22Rv1 (cell line): ENCODE measurements at regions not wholly inside any gene's neighbourhood (a gene's known extent, or its start where the extent isn't known, plus 50 kb on each side); places are given as distances from the start of the nearest gene placed in this dataset.

Experiments used
- H3K27ac ChIP-seq: fragments of 450-650 bp; 2 replicates; pipeline ENCODE4 v1.5.1; 2017
- ZFX ChIP-seq: fragments of 450-650 bp; IDR thresholded peaks from 2 replicates; pipeline ENCODE4 v1.6.1; 2017; ENCODE audit warnings: antibody characterized with exemption, borderline replicate concordance
- TF ChIP-seq, protein P1 (sequence below): fragments of 450-650 bp; IDR thresholded peaks from 2 replicates; pipeline ENCODE4 v1.5.1; 2017; ENCODE audit warnings: mild to moderate bottlenecking

DNA sequence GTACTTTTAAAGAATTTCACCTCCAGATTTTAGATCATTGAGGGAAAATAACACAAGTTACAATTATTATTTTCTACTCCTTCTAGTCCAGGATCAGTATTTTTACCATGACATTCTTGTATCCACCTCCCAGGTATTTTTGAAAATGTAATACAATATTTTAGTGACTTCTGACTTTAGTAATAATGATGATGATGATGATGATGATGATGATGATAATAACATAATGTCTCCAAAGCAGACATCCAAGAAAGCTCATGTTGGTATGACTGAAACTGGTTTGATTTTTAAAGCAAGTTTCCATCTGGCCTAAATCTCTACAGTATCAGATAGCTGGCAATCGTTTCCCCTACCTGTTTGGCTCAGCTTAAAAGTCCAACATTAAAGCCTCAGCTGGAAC is 140.0 kb upstream of the GULP1 start:
- H3K27ac ChIP-seq = no peak overlapping the region
- TF ChIP-seq, protein P1, sequence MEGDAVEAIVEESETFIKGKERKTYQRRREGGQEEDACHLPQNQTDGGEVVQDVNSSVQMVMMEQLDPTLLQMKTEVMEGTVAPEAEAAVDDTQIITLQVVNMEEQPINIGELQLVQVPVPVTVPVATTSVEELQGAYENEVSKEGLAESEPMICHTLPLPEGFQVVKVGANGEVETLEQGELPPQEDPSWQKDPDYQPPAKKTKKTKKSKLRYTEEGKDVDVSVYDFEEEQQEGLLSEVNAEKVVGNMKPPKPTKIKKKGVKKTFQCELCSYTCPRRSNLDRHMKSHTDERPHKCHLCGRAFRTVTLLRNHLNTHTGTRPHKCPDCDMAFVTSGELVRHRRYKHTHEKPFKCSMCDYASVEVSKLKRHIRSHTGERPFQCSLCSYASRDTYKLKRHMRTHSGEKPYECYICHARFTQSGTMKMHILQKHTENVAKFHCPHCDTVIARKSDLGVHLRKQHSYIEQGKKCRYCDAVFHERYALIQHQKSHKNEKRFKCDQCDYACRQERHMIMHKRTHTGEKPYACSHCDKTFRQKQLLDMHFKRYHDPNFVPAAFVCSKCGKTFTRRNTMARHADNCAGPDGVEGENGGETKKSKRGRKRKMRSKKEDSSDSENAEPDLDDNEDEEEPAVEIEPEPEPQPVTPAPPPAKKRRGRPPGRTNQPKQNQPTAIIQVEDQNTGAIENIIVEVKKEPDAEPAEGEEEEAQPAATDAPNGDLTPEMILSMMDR = no peak
- TF ChIP-seq ZFX = no peak

DNA sequence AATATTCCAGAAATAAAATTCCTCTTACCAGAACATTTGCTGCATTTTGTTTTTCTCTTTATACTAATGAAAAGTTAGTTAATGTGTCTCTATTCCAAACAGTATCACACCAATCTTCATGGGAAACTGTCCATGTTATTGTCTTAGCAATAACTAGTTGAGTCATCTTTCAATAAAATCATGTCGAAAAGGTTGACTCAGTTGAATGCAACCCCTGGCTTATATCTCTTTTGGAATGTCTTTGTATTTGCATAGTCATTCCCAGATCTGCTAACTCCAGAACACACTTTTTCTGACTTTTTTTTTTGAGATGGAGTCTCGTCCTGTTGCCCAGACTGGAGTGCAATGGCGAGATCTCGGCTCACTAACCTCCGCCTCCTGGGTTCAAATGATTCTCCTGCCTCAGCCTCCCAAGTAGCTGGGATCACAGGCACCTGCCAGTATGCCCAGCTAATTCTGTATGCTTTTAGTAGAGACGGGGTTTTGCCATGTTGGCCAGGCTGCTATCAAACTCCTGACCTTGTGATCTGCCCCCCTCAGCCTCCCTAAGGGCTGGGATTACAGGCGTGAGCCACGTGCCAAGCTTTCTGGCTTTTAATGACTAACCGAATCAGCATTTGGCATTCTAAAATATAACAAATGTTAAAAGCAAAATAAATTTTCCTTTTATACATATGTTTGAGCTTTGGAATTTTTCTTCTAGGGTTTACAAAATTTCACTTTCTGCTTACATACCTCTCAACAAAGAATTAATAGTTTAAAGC is 133.2 kb upstream of the GULP1 start:
- TF ChIP-seq, protein P1 = no peak
- no peak for TF ChIP-seq ZFX
- no peak overlapping the region for H3K27ac ChIP-seq

DNA sequence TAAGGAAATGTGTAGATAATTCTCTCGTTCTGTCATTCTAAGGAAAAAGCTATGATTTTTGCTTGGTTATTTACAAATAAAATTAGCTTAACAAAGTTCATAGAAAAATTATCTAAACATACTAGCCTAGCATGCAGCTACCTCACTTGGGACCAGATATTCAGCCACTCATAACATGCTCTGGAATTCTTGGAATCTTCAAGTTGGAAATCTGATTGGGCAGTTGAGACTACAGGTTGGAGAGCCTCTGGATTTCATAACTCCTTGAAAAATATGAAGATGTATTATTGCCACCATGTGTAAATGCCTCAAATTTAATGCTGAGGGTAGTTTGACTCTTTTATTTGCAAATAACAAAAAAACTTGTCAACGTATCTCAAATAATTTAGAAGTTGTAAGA is 132.2 kb upstream of the GULP1 start:
- no peak for TF ChIP-seq ZFX
- TF ChIP-seq, protein P1 = no peak

DNA sequence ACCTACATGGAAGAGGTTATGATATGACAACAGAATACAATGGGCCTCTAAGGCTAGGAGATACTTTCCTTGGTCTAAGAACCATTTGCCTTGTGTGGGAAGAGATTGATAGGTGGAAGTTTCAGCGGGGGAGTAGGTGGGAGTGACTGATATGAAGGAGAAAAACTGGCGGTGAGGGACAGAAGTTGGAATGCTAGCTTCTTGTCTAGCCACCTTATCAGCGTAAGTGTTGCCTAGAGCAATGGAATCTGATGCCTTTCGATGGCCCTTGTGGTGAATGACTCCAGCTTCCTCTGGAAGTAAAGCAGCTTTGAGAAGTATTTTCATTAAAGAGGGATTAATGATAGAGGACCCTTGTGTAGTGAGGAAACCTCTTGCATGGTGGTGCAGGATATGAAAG is 121.3 kb upstream of the GULP1 start:
- no peak overlapping the region for H3K27ac ChIP-seq
- TF ChIP-seq, protein P1 = no peak
- no peak for TF ChIP-seq ZFX

More for the DNA sequence above, 132.2 kb upstream of the GULP1 start:
- no peak overlapping the region for H3K27ac ChIP-seq

DNA sequence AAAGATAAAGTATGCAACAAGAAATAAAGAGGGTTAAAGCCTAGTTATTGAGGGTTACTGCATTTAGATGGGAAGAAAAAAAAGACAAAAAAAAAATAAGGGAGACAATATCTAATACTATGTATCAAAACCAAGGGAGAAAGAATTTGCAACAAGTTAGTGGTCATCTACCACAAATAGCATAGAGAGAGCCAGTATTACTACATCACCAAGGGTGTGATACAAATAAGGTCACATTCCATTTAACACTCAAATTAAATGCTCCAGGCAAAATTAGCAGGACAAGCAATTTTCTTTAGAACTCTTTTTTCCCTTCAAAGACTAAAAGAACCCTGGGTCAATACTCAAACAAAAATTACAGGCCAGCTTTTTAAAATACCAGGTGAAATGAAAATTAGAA is 115.1 kb upstream of the GULP1 start:
- TF ChIP-seq, protein P1 = no peak
- no peak for TF ChIP-seq ZFX
- H3K27ac ChIP-seq = no peak overlapping the region

DNA sequence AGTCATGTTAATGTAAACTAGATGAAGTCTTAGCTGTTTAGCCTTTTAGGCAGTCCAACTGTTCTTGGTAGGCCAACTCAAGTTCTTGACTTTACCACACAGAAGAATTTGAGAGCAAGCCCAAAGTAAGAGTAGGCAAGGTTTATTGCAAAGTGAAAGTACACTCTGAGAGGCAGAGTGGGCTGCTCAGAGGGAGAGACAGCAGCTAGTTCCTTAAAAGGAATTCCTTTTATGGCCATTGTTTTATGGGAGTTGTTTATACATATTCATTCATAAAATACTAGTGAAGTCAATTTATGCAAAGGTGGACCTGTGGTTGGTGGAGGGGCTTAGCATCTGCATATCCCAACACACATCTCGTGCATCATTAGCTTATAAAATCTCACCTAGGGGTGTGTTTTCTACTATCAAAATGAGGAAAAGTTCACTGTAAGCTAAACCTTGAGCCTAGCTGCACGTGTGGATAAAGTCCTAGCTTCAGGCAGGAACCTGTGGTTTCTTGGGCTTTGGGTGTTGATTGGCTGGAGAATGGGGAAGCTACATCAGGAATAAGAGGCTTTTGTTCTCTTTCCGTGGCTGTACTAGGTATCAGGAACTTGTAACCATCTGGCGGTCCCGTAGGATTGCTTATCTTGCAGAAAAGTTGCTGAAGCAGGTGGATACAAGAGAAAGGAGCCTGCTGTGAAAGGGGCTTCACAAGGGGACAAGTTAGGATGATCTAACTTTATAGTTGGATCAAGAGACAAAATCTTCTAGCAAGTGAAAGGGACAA is 110.4 kb upstream of the GULP1 start:
- TF ChIP-seq, protein P1 = no peak
- TF ChIP-seq ZFX = no peak

DNA sequence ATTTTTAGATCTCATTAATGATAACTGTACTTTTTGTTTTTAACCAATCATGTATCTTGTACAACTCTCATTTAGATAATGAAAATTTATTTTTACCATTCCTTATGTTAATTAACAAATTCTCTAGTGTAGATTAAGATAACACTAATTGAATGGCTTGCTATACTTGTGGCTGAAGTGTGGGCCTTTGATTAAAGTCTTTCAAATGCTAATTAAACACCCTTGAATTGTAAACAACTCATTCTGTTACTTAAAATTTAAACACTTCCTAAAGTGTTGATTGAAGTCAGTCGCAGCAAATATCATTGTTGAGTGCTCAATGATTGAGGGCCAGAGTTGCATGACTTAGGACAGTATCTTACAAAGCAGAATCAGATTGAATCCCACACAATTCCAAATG is 109.8 kb upstream of the GULP1 start:
- H3K27ac ChIP-seq = no peak overlapping the region
- TF ChIP-seq ZFX = no peak
- TF ChIP-seq, protein P1 = no peak

More for the DNA sequence above, 110.4 kb upstream of the GULP1 start:
- no peak overlapping the region for H3K27ac ChIP-seq
